ENCODE measurements at regions not wholly inside any gene's neighbourhood (a gene's known extent, or its start where the extent isn't known, plus 50 kb on each side); places are given as distances from the start of the nearest gene placed in this dataset.

- no peak for DNase-seq (ENCODE audit: extremely low read depth, low read depth)
These were observed 68.2 kb downstream of the IRX5 start for GRCh38 chr16:54998834-54999233.

DNA sequence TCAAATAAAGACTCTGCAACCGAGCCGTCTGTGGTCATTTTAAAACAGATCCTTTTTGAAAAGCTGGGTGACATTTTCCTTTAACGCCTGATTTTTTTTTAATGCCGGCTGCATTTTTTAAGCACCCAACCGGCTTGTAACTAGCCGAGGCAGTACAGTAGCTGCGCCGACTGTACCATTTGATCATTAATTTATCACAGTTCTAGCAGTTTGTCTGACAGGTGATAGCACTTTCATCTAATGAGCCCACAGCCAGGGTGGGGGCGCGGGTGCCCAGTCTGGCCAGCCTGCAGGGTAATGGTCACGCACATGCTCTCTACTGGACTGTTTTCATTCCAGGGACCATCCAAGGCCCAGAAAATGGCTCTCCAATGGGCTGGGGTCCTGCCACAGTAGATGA lies 68.8 kb downstream of the IRX5 start:
- DNase-seq (ENCODE audit: extremely low read depth, low read depth) = no peak
- TF ChIP-seq CTCF (IDR thresholded peaks at IDR 0.05; ENCODE audit: low read depth, low read length) = no peak

More at GRCh38 chr16:54998834-54999233, 68.2 kb downstream of the IRX5 start:
- TF ChIP-seq CTCF (IDR thresholded peaks at IDR 0.05; ENCODE audit: low read depth, low read length) = no peak

- no peak for DNase-seq (ENCODE audit: extremely low read depth, low read depth)
- no peak for TF ChIP-seq CTCF (IDR thresholded peaks at IDR 0.05; ENCODE audit: low read depth, low read length)
These were observed 69.9 kb downstream of the IRX5 start for GRCh38 chr16:55000595-55000994.

GRCh38 chr16:55001931-55002330 lies 71.3 kb downstream of the IRX5 start:
- no peak for TF ChIP-seq CTCF (IDR thresholded peaks at IDR 0.05; ENCODE audit: low read depth, low read length)
- no peak for DNase-seq (ENCODE audit: extremely low read depth, low read depth)

- no peak for DNase-seq (ENCODE audit: extremely low read depth, low read depth)
- TF ChIP-seq CTCF (IDR thresholded peaks at IDR 0.05; ENCODE audit: low read depth, low read length) = no peak
These were observed 71.8 kb downstream of the IRX5 start for GRCh38 chr16:55002419-55002818.

DNA sequence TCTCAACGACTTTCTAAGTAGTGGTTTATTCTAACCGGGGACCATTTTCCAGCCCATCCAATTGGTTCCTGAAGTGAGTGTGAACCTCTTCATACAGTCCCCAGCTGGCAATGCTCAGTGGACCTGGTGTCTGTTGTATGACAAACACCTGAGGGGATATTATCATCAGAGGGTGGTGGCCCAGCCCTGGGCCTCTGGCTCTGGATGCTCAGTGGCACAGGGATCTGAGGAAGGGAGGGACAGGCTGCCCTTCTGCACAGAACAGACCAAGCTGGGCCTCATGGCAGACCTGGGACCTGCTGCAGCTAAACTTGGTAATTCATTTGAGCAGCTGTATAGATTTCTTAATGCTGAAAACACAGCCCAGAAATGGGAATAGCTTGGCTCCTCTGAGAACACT lies 72.6 kb downstream of the IRX5 start:
- no peak for TF ChIP-seq CTCF (IDR thresholded peaks at IDR 0.05; ENCODE audit: low read depth, low read length)
- DNase-seq (ENCODE audit: extremely low read depth, low read depth) = no peak

DNA sequence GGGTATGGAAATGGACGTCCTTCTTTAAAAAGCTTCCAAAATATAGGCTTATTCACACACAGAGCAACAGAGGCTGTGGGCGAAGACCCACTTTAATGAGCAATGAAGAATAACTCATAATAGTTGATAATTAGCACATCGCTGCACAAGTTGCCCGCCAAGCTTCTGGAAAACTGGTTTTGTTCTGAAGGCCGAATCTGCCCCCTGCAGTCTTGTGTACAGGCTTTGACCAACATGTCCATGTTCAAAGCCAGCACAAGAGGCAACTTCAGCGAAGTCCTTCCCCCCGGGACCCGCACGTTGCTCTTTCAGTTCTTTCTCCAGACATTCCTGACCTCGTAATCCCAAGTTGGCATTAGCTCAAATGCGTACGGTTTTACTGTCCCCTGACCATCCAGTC lies 73.3 kb downstream of the IRX5 start:
- TF ChIP-seq CTCF (IDR thresholded peaks at IDR 0.05; ENCODE audit: low read depth, low read length) = no peak
- no peak for DNase-seq (ENCODE audit: extremely low read depth, low read depth)
